HEK293T (cell line): ENCODE measurements at regions not wholly inside any gene's neighbourhood (a gene's known extent, or its start where the extent isn't known, plus 50 kb on each side); places are given as distances from the start of the nearest gene placed in this dataset.

Source experiments
- ARNT ChIP-seq: fragments of 450-650 bp; IDR thresholded peaks from 2 replicates; pipeline ENCODE4 v1.6.1; 2017; ENCODE audit warnings: mild to moderate bottlenecking
- BHLHE40 ChIP-seq: fragments of 450-650 bp; IDR thresholded peaks from 2 replicates; pipeline ENCODE4 v1.6.1; 2016; ENCODE audit warnings: mild to moderate bottlenecking, moderate library complexity, borderline replicate concordance
- ELF4 ChIP-seq: fragments of 450-650 bp; IDR thresholded peaks from 2 replicates; pipeline ENCODE4 v1.6.1; 2017; ENCODE audit warnings: antibody characterized with exemption
- FOXM1 ChIP-seq: fragments of 450-650 bp; IDR thresholded peaks from 2 replicates; pipeline ENCODE4 v1.6.1; 2017; ENCODE audit warnings: mild to moderate bottlenecking, borderline replicate concordance
- HDGF ChIP-seq: fragments of 450-650 bp; IDR thresholded peaks from 2 replicates; pipeline ENCODE4 v1.6.1; 2017; ENCODE audit warnings: antibody characterized with exemption, borderline replicate concordance
- L3MBTL2 ChIP-seq: fragments of 450-650 bp; conservative IDR thresholded peaks from 2 replicates; pipeline ENCODE4 v1.6.1; 2016; ENCODE audit warnings: mild to moderate bottlenecking
- PKNOX1 ChIP-seq: fragments of 450-650 bp; IDR thresholded peaks from 2 replicates; pipeline ENCODE4 v1.6.1; 2016
- SP1 ChIP-seq: fragments of 450-650 bp; IDR thresholded peaks from 2 replicates; pipeline ENCODE4 v1.6.1; 2017
- SUZ12 ChIP-seq: fragments of 450-650 bp; IDR thresholded peaks from 2 replicates; pipeline ENCODE4 v1.6.1; 2016; ENCODE audit warnings: mild to moderate bottlenecking
- TARDBP ChIP-seq: fragments of 450-650 bp; IDR thresholded peaks from 2 replicates; pipeline ENCODE4 v1.6.1; 2016
- ZNF384 ChIP-seq: fragments of 450-650 bp; IDR thresholded peaks from 2 replicates; pipeline ENCODE4 v1.6.1; 2016

- TF ChIP-seq TARDBP (no peak), BHLHE40 (no peak), ARNT (no peak), PKNOX1 (no peak), FOXM1 (no peak), ZNF384 (no peak), SP1 (no peak), SUZ12 (no peak), L3MBTL2 (no peak), HDGF (no peak), ELF4 (no peak)
These were observed 89.9 kb downstream of the FTHL17 start for GRCh38 chrX:30981968-30982367.
